Peyer's patch (tissue), 4 donors: ENCODE measurements at regions not wholly inside any gene's neighbourhood (a gene's known extent, or its start where the extent isn't known, plus 50 kb on each side); places are given as distances from the start of the nearest gene placed in this dataset.

Experiments
- POLR2A ChIP-seq, 2 donors: fragments of 450-650 bp; IDR thresholded peaks; one replicate each; pipeline ENCODE4 v1.5.1; 2017; ENCODE audit warnings: antibody characterized with exemption in 2 of 2, mild to moderate bottlenecking in 2 of 2, moderate library complexity in 2 of 2
- TF ChIP-seq, protein P1 (sequence below), 6 experiments: fragments of 450-650 bp in 4 of 6; fragments of 200-600 bp in 2 of 6; sonication (generic) in 1 of 6; IDR thresholded peaks; one replicate each; pipeline ENCODE4 v1.5.1; 2017 to 2019; ENCODE audit warnings: antibody characterized with exemption in 6 of 6, mild to moderate bottlenecking in 3 of 6, moderate library complexity in 1 of 6

DNA sequence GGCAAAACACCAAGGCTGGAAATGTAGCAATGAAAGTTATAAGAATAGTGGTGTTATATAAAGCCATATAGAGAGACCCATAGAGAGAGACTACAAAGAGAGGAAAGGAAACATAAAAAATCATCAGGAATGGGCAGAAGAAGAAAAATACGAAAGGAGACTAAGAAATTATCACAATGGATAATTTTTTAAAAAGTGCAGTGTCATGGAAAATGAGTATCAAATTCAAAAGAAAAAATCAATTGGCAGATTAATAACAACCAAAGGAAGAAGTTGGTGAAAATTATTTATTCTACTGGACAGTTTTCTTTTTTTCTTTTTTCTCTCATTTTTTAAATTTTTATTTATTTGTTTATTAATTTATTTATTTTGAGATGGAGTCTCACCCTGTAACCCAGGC, 1488.4 kb upstream of the WWC1 start:
- TF ChIP-seq, protein P1, sequence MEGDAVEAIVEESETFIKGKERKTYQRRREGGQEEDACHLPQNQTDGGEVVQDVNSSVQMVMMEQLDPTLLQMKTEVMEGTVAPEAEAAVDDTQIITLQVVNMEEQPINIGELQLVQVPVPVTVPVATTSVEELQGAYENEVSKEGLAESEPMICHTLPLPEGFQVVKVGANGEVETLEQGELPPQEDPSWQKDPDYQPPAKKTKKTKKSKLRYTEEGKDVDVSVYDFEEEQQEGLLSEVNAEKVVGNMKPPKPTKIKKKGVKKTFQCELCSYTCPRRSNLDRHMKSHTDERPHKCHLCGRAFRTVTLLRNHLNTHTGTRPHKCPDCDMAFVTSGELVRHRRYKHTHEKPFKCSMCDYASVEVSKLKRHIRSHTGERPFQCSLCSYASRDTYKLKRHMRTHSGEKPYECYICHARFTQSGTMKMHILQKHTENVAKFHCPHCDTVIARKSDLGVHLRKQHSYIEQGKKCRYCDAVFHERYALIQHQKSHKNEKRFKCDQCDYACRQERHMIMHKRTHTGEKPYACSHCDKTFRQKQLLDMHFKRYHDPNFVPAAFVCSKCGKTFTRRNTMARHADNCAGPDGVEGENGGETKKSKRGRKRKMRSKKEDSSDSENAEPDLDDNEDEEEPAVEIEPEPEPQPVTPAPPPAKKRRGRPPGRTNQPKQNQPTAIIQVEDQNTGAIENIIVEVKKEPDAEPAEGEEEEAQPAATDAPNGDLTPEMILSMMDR (IDR thresholded peaks at IDR 0.05) = no peak
- no peak for TF ChIP-seq POLR2A (IDR thresholded peaks at IDR 0.05)
